WTC11 (cell line): ENCODE measurements at regions not wholly inside any gene's neighbourhood (a gene's known extent, or its start where the extent isn't known, plus 50 kb on each side); places are given as distances from the start of the nearest gene placed in this dataset.

ENCODE experiments used
- ATAC-seq: fragments of 200-7000 bp; cut with Tn5 transposase; 2 replicates; pipeline ENCODE4 v1.10.0; 2021; ENCODE audit warnings: mild to moderate bottlenecking, moderate library complexity
- CTCF ChIA-PET: fragments of 300-600 bp; sonication (Branson Sonifier 250); formaldehyde crosslinking; loops from one replicate; lab custom pipeline; 2021; ENCODE audit warnings: antibody characterized with exemption; lab: Charles Lee
- POLR2A ChIA-PET: fragments of 350-600 bp; sonication (Branson Sonifier 250); formaldehyde crosslinking; loops from one replicate; lab custom pipeline; 2021; ENCODE audit warnings: antibody characterized with exemption; lab: Charles Lee
- DNase-seq: peaks from one replicate; pipeline ENCODE4 v3.0.0; 2021; ENCODE audit warnings: low spot score
- H3K27ac Mint-ChIP-seq: 2 replicates; pipeline ENCODE4 v1.8.0; 2021; ENCODE audit warnings: mixed read lengths
- H3K27me3 Mint-ChIP-seq: 2 replicates; pipeline ENCODE4 v1.8.0; 2021; ENCODE audit warnings: low read depth, mild to moderate bottlenecking, moderate library complexity, mixed read lengths
- H3K36me3 Mint-ChIP-seq: 2 replicates; pipeline ENCODE4 v1.8.0; 2021; ENCODE audit warnings: mixed read lengths
- H3K4me1 Mint-ChIP-seq: 2 replicates; pipeline ENCODE4 v1.8.0; 2022; ENCODE audit warnings: mixed read lengths
- H3K4me3 Mint-ChIP-seq: 2 replicates; pipeline ENCODE4 v1.8.0; 2021; ENCODE audit warnings: mild to moderate bottlenecking, moderate library complexity, mixed read lengths
- H3K9me3 Mint-ChIP-seq: 2 replicates; pipeline ENCODE4 v1.8.0; 2021; ENCODE audit warnings: mixed read lengths
- E2F1 ChIP-seq: sonication (generic); formaldehyde crosslinking; IDR thresholded peaks from 2 replicates; pipeline ENCODE4 v1.8.0; 2022; ENCODE audit warnings: mild to moderate bottlenecking, missing genetic modification reagents
- E2F5 ChIP-seq: sonication (generic); formaldehyde crosslinking; IDR thresholded peaks from 2 replicates; pipeline ENCODE4 v1.8.1; 2022; ENCODE audit warnings: mild to moderate bottlenecking, moderate library complexity, missing genetic modification reagents
- FOXJ3 ChIP-seq: sonication (generic); formaldehyde crosslinking; IDR thresholded peaks from 2 replicates; pipeline ENCODE4 v1.9.0; 2021; ENCODE audit warnings: missing genetic modification reagents, mild to moderate bottlenecking, borderline replicate concordance
- FOXP4 ChIP-seq: sonication (generic); formaldehyde crosslinking; IDR thresholded peaks from 2 replicates; pipeline ENCODE4 v1.8.0; 2022; ENCODE audit warnings: mild to moderate bottlenecking, missing genetic modification reagents
- HMGA2 ChIP-seq: fragments of 250-450 bp; sonication (Bioruptor Pico); IDR thresholded peaks from 2 replicates; pipeline ENCODE4 v1.4.0; 2021; ENCODE audit warnings: mild to moderate bottlenecking, moderate library complexity
- JUN ChIP-seq: sonication (generic); formaldehyde crosslinking; IDR thresholded peaks from 2 replicates; pipeline ENCODE4 v1.8.0; 2023; ENCODE audit warnings: mild to moderate bottlenecking, missing genetic modification reagents
- KAT7 ChIP-seq: sonication (generic); formaldehyde crosslinking; IDR thresholded peaks from 2 replicates; pipeline ENCODE4 v1.8.1; 2023; ENCODE audit warnings: missing genetic modification reagents, mild to moderate bottlenecking, borderline replicate concordance
- MLX ChIP-seq: sonication (generic); formaldehyde crosslinking; IDR thresholded peaks from 2 replicates; pipeline ENCODE4 v1.8.1; 2023; ENCODE audit warnings: mild to moderate bottlenecking, missing genetic modification reagents, moderate library complexity
- MXD4 ChIP-seq: fragments of 250-450 bp; sonication (Bioruptor Pico); IDR thresholded peaks from 2 replicates; pipeline ENCODE4 v1.8.0; 2021; ENCODE audit warnings: mild to moderate bottlenecking, moderate library complexity, borderline replicate concordance
- NR3C1 ChIP-seq: sonication (generic); formaldehyde crosslinking; conservative IDR thresholded peaks from 2 replicates; pipeline ENCODE4 v1.8.1; 2023; ENCODE audit warnings: low read depth, mild to moderate bottlenecking, missing genetic modification reagents
- SMAD4 ChIP-seq: sonication (generic); formaldehyde crosslinking; IDR thresholded peaks from 2 replicates; pipeline ENCODE4 v1.8.0; 2022; ENCODE audit warnings: mild to moderate bottlenecking, missing genetic modification reagents
- SP1 ChIP-seq: sonication (generic); formaldehyde crosslinking; conservative IDR thresholded peaks from 2 replicates; pipeline ENCODE4 v1.8.1; 2022; ENCODE audit warnings: missing genetic modification reagents
- TEAD4 ChIP-seq: sonication (generic); formaldehyde crosslinking; IDR thresholded peaks from 2 replicates; pipeline ENCODE4 v1.8.0; 2022; ENCODE audit warnings: mild to moderate bottlenecking, missing genetic modification reagents
- TP53 ChIP-seq: sonication (generic); formaldehyde crosslinking; IDR thresholded peaks from 2 replicates; pipeline ENCODE4 v1.8.1; 2023; ENCODE audit warnings: mild to moderate bottlenecking, missing genetic modification reagents
- USF1 ChIP-seq: sonication (generic); formaldehyde crosslinking; IDR thresholded peaks from 2 replicates; pipeline ENCODE4 v1.8.0; 2022; ENCODE audit warnings: mild to moderate bottlenecking, missing genetic modification reagents
- ZNF232 ChIP-seq: sonication (generic); formaldehyde crosslinking; IDR thresholded peaks from 2 replicates; pipeline ENCODE4 v1.8.0; 2022; ENCODE audit warnings: mild to moderate bottlenecking, missing genetic modification reagents
- ZNF263 ChIP-seq: sonication (generic); formaldehyde crosslinking; IDR thresholded peaks from 2 replicates; pipeline ENCODE4 v1.8.1; 2022; ENCODE audit warnings: low read depth, mild to moderate bottlenecking, moderate library complexity, missing genetic modification reagents
- ZNF281 ChIP-seq: sonication (generic); formaldehyde crosslinking; IDR thresholded peaks from 2 replicates; pipeline ENCODE4 v1.8.0; 2023; ENCODE audit warnings: mild to moderate bottlenecking, missing genetic modification reagents
- ZNF532 ChIP-seq: fragments of 250-450 bp; sonication (Bioruptor Pico); IDR thresholded peaks from 2 replicates; pipeline ENCODE4 v1.9.0; 2021; ENCODE audit warnings: mild to moderate bottlenecking, borderline replicate concordance
- ZNF671 ChIP-seq: fragments of 250-450 bp; sonication (Bioruptor Pico); IDR thresholded peaks from 2 replicates; pipeline ENCODE4 v1.8.0; 2021; ENCODE audit warnings: mild to moderate bottlenecking
- ZSCAN18 ChIP-seq: fragments of 250-450 bp; sonication (Bioruptor Pico); IDR thresholded peaks from 2 replicates; pipeline ENCODE4 v2.1.2; 2022; ENCODE audit warnings: mild to moderate bottlenecking, moderate library complexity

GRCh38 chr13:109940637-109941036 lies 154.3 kb upstream of the IRS2 start (continued):
- TF ChIP-seq JUN: no peak
- no peak for TF ChIP-seq E2F5

- ChIA-PET CTCF (no interaction called here), POLR2A (no interaction called here)
- DNase-seq (no peak), ATAC-seq (no peak)
- Mint-ChIP-seq H3K27me3 (no peaks in the 10 kb centered on the region), H3K4me1 (no peaks in the 10 kb centered on the region), H3K36me3 (peaks cover 7% of the 10 kb centered on the region; the same call in 1 of the 2 replicates), H3K4me3 (no peak overlapping the region), H3K27ac (no peak overlapping the region), H3K9me3 (peaks cover 26% of the 10 kb centered on the region)
- TF ChIP-seq USF1 (CRISPR knock-in tag) (no peak), HMGA2 (CRISPR knock-in tag) (no peak), FOXJ3 (CRISPR knock-in tag) (no peak), ZNF671 (CRISPR knock-in tag) (no peak), SMAD4 (CRISPR knock-in tag) (no peak), TEAD4 (no peak), TP53 (CRISPR knock-in tag) (no peak), ZSCAN18 (CRISPR knock-in tag) (no peak), MXD4 (CRISPR knock-in tag) (no peak), NR3C1 (CRISPR knock-in tag) (no peak), ZNF232 (no peak), E2F1 (CRISPR knock-in tag) (no peak), ZNF532 (CRISPR knock-in tag) (no peak), ZNF263 (CRISPR knock-in tag) (no peak), SP1 (CRISPR knock-in tag) (no peak), MLX (CRISPR knock-in tag) (no peak), FOXP4 (CRISPR knock-in tag) (no peak), KAT7 (no peak), ZNF281 (CRISPR knock-in tag) (no peak)
Observed at GRCh38 chr13:109939838-109940237, 153.5 kb upstream of the IRS2 start.
